Lower leg skin (tissue), 3 donors: ENCODE measurements at regions not wholly inside any gene's neighbourhood (a gene's known extent, or its start where the extent isn't known, plus 50 kb on each side); places are given as distances from the start of the nearest gene placed in this dataset.

Experiments
- CTCF ChIP-seq, 3 donors: fragments of 450-650 bp; IDR thresholded peaks; one replicate each; pipeline ENCODE4 v1.5.1; 2016; ENCODE audit warnings: antibody characterized with exemption in 3 of 3, mild to moderate bottlenecking in 3 of 3, moderate library complexity in 2 of 3
- POLR2A ChIP-seq, 2 donors: fragments of 450-650 bp; IDR thresholded peaks; one replicate each; pipeline ENCODE4 v1.6.1; 2016 to 2017; ENCODE audit warnings: antibody characterized with exemption in 2 of 2, mild to moderate bottlenecking in 1 of 2, moderate library complexity in 1 of 2

- TF ChIP-seq CTCF (IDR thresholded peaks at IDR 0.05) (no peak), POLR2A (IDR thresholded peaks at IDR 0.05) (no peak)
These were observed 191.7 kb upstream of the RBFOX1 start for GRCh38 chr16:7140899-7141298.
